ENCODE measurements at regions not wholly inside any gene's neighbourhood (a gene's known extent, or its start where the extent isn't known, plus 50 kb on each side); places are given as distances from the start of the nearest gene placed in this dataset.

DNA sequence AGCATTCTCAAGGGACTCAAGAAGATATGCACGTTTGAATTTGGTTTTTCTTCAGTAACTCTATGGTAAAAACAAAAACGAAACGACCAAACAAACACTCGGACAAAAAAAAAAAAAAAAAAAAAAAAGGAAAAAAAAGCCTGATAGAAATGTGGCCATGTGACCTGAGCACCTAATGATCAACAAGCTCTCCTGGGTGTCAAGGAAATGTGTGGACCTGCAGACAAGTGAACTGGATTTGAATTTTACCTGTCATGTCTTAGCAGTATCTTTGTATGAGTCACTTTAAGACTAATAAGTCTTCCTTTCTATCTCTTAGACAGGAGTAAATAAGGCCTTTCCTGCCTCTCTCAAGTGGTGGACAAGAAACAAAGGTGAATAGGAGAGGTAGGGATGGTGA, 190.6 kb upstream of the GRIA1 start:
- TF ChIP-seq, protein P1, sequence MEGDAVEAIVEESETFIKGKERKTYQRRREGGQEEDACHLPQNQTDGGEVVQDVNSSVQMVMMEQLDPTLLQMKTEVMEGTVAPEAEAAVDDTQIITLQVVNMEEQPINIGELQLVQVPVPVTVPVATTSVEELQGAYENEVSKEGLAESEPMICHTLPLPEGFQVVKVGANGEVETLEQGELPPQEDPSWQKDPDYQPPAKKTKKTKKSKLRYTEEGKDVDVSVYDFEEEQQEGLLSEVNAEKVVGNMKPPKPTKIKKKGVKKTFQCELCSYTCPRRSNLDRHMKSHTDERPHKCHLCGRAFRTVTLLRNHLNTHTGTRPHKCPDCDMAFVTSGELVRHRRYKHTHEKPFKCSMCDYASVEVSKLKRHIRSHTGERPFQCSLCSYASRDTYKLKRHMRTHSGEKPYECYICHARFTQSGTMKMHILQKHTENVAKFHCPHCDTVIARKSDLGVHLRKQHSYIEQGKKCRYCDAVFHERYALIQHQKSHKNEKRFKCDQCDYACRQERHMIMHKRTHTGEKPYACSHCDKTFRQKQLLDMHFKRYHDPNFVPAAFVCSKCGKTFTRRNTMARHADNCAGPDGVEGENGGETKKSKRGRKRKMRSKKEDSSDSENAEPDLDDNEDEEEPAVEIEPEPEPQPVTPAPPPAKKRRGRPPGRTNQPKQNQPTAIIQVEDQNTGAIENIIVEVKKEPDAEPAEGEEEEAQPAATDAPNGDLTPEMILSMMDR (IDR thresholded peaks at IDR 0.05; ENCODE audit: borderline replicate concordance, extremely low read depth, low read length, poor library complexity, severe bottlenecking), result no peak
- no peak for TF ChIP-seq EZH2 (IDR thresholded peaks at IDR 0.05; ENCODE audit: borderline replicate concordance, low read depth, low read length, severe bottlenecking)

Measured in DND-41 (cell line).